ENCODE measurements at regions not wholly inside any gene's neighbourhood (a gene's known extent, or its start where the extent isn't known, plus 50 kb on each side); places are given as distances from the start of the nearest gene placed in this dataset.

DNA sequence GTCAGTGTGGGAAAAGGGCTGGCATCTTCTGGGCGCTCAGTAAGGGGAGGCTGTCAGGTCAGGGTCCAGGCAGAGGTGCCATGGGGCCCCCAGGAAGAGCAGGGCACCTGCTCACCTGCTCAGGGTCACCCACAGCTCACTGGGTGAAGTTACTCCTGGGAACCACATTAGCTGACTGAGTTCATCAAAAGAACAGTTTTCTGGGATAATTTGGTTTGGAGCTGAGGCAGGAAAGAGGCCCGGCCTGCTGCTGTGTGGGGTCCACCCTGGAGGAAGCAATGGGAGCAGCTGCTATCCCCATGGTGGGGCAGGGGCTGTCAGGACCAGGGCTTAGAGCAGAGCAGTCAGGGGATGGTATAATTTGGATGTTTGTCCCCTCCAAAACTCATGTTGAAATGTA is 97.2 kb upstream of the GPC1 start:
- no peak overlapping the region for H3K4me3 ChIP-seq (ENCODE audit: low read length)

DNA sequence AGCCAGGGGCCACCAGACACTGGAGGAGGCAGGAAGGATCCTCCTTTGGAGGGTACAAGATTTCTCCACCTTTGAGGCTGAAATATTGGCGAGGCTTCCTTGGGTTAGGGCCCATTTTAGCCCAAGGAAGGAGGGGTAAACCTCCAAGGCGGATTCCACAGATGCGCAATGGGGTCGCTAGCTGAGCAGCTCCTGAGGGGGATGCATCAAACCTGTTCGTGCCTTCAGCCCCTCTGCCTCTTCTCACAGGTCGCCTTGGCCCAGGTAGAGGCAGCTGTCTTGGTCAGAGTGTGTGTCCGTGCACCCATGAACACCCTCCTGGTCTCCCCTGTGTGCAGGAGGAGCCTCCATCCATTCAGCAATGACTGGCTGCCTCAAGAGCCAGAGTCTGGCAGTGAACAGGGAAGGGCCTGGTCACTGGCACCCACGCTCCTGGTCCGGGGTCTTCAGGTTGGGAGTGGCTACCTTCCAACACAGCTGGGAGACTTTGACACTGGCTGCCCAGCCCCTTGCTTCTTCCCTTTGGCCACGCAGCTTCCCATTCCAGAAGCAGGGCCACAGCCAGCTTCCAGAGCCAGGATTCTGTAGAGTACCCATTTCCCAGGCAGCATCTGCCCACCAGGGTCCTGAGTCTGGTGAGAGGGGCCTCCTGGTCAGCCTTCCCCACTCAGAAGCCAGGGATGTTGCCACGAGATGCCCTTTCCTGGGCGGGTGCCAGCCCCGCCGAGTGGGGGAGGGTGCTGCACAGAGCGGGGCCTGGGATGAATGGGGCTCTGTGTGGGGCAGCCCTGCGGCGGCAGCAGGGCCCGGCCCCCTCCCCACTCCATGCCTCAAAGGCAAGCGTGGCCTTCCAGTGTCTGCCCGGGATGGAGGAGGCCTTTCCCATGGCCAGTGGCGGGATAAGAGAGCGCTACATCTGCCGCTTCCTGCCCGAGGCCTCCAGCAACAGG is 95.8 kb upstream of the GPC1 start:
- Histone ChIP-seq H3K4me1 (ENCODE audit: low read length) (no peaks in the 10 kb centered on the region), H3K4me3 (ENCODE audit: low read length) (no peak overlapping the region), H3K79me2 (ENCODE audit: low read length) (no peaks in the 10 kb centered on the region), H3K27ac (ENCODE audit: low read length) (no peak overlapping the region), H3K4me2 (ENCODE audit: low read depth, low read length) (no peak overlapping the region), H3K9ac (ENCODE audit: low read length) (no peak overlapping the region), H4K20me1 (ENCODE audit: insufficient read depth, low read length) (no peaks in the 10 kb centered on the region), H3F3A (ENCODE audit: insufficient read depth, low read length) (no peaks in the 10 kb centered on the region), H3K36me3 (replicated peaks; ENCODE audit: insufficient read depth, low read length) (no peaks in the 10 kb centered on the region), H3K27me3 (replicated peaks; ENCODE audit: insufficient read depth, low read length) (peaks cover 47% of the 10 kb centered on the region), H3K9me3 (replicated peaks; ENCODE audit: insufficient read depth, low read length) (no peaks in the 10 kb centered on the region), H3K9me2 (replicated peaks; ENCODE audit: insufficient read depth, low read length) (no peaks in the 10 kb centered on the region), H2AFZ (ENCODE audit: low read length) (no peak overlapping the region)
- DNase-seq: no peak
- TF ChIP-seq EZH2phosphoT487 (IDR thresholded peaks at IDR 0.05; ENCODE audit: low read length): no peak
- no peak for TF ChIP-seq EZH2 (optimal IDR thresholded peaks at IDR 0.05; ENCODE audit: low read depth, low read length)
- TF ChIP-seq, protein P1, sequence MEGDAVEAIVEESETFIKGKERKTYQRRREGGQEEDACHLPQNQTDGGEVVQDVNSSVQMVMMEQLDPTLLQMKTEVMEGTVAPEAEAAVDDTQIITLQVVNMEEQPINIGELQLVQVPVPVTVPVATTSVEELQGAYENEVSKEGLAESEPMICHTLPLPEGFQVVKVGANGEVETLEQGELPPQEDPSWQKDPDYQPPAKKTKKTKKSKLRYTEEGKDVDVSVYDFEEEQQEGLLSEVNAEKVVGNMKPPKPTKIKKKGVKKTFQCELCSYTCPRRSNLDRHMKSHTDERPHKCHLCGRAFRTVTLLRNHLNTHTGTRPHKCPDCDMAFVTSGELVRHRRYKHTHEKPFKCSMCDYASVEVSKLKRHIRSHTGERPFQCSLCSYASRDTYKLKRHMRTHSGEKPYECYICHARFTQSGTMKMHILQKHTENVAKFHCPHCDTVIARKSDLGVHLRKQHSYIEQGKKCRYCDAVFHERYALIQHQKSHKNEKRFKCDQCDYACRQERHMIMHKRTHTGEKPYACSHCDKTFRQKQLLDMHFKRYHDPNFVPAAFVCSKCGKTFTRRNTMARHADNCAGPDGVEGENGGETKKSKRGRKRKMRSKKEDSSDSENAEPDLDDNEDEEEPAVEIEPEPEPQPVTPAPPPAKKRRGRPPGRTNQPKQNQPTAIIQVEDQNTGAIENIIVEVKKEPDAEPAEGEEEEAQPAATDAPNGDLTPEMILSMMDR (IDR thresholded peaks at IDR 0.05; ENCODE audit: low read length): no peak

More for the DNA sequence above, 97.2 kb upstream of the GPC1 start:
- Histone ChIP-seq H3K9me2 (replicated peaks; ENCODE audit: insufficient read depth, low read length) (no peaks in the 10 kb centered on the region), H4K20me1 (ENCODE audit: insufficient read depth, low read length) (no peaks in the 10 kb centered on the region), H3K36me3 (replicated peaks; ENCODE audit: insufficient read depth, low read length) (no peaks in the 10 kb centered on the region), H3K79me2 (ENCODE audit: low read length) (no peaks in the 10 kb centered on the region), H3K4me2 (ENCODE audit: low read depth, low read length) (no peak overlapping the region), H3K4me1 (ENCODE audit: low read length) (no peaks in the 10 kb centered on the region), H3K27ac (ENCODE audit: low read length) (no peak overlapping the region), H2AFZ (ENCODE audit: low read length) (no peak overlapping the region), H3K9me3 (replicated peaks; ENCODE audit: insufficient read depth, low read length) (no peaks in the 10 kb centered on the region), H3K27me3 (replicated peaks; ENCODE audit: insufficient read depth, low read length) (peaks cover 51% of the 10 kb centered on the region), H3K9ac (ENCODE audit: low read length) (no peak overlapping the region), H3F3A (ENCODE audit: insufficient read depth, low read length) (no peaks in the 10 kb centered on the region)
- TF ChIP-seq EZH2phosphoT487 (IDR thresholded peaks at IDR 0.05; ENCODE audit: low read length) (no peak), EZH2 (optimal IDR thresholded peaks at IDR 0.05; ENCODE audit: low read depth, low read length) (no peak)
- TF ChIP-seq, protein P1 (IDR thresholded peaks at IDR 0.05; ENCODE audit: low read length): no peak
- no peak for DNase-seq

GRCh38 chr2:240340361-240340761 is 95.1 kb upstream of the GPC1 start:
- Histone ChIP-seq H3K36me3 (replicated peaks; ENCODE audit: insufficient read depth, low read length) (no peaks in the 10 kb centered on the region), H3K9me2 (replicated peaks; ENCODE audit: insufficient read depth, low read length) (no peaks in the 10 kb centered on the region), H3K27ac (ENCODE audit: low read length) (no peak overlapping the region), H3K9ac (ENCODE audit: low read length) (no peak overlapping the region), H3K27me3 (replicated peaks; ENCODE audit: insufficient read depth, low read length) (peaks cover 40% of the 10 kb centered on the region), H3K4me2 (ENCODE audit: low read depth, low read length) (no peak overlapping the region), H3K4me1 (ENCODE audit: low read length) (no peaks in the 10 kb centered on the region), H3K4me3 (ENCODE audit: low read length) (no peak overlapping the region), H3F3A (ENCODE audit: insufficient read depth, low read length) (no peaks in the 10 kb centered on the region), H4K20me1 (ENCODE audit: insufficient read depth, low read length) (no peaks in the 10 kb centered on the region), H3K79me2 (ENCODE audit: low read length) (no peaks in the 10 kb centered on the region), H3K9me3 (replicated peaks; ENCODE audit: insufficient read depth, low read length) (no peaks in the 10 kb centered on the region), H2AFZ (ENCODE audit: low read length) (no peak overlapping the region)
- TF ChIP-seq, protein P1 (IDR thresholded peaks at IDR 0.05; ENCODE audit: low read length): no peak
- no peak for TF ChIP-seq EZH2 (optimal IDR thresholded peaks at IDR 0.05; ENCODE audit: low read depth, low read length)
- no peak for TF ChIP-seq EZH2phosphoT487 (IDR thresholded peaks at IDR 0.05; ENCODE audit: low read length)
- DNase-seq: no peak
